Muscle layer of colon (tissue), 2 donors: ENCODE measurements at regions not wholly inside any gene's neighbourhood (a gene's known extent, or its start where the extent isn't known, plus 50 kb on each side); places are given as distances from the start of the nearest gene placed in this dataset.

Source experiments
- H3K27ac ChIP-seq: one replicate; pipeline ENCODE4 v1.7.0; 2013; ENCODE audit warnings: low read depth, mild to moderate bottlenecking, low read length, moderate library complexity
- H3K27me3 ChIP-seq, 2 donors: one replicate each; pipeline ENCODE4 v1.7.0; 2013; ENCODE audit warnings: low read length in 2 of 2, mild to moderate bottlenecking in 2 of 2; ENCODE audit not compliant: insufficient read depth in 2 of 2, control insufficient read depth in 1 of 2
- H3K36me3 ChIP-seq: one replicate; pipeline ENCODE4 v1.7.0; 2013; ENCODE audit warnings: mild to moderate bottlenecking, low read length; ENCODE audit not compliant: insufficient read depth
- H3K4me1 ChIP-seq: one replicate; pipeline ENCODE4 v1.7.0; 2013; ENCODE audit warnings: mild to moderate bottlenecking, low read length; ENCODE audit not compliant: insufficient read depth
- H3K4me3 ChIP-seq, 2 donors: one replicate each; pipeline ENCODE4 v1.7.0; 2013; ENCODE audit warnings: low read length in 2 of 2, low read depth in 1 of 2, mild to moderate bottlenecking in 1 of 2, moderate library complexity in 1 of 2
- H3K9ac ChIP-seq: one replicate; pipeline ENCODE4 v1.7.0; 2013; ENCODE audit warnings: low read length
- H3K9me3 ChIP-seq: one replicate; pipeline ENCODE4 v1.7.0; 2013; ENCODE audit warnings: mild to moderate bottlenecking, low read length
- donor health status: abdominal sarcoma.
- donor health status: Adenocarcinoma of cecum.

GRCh38 chr16:54647725-54648221 is 282.9 kb upstream of the IRX5 start:
- H3K36me3 ChIP-seq: no peaks in the 10 kb centered on the region
- H3K9ac ChIP-seq: no peak overlapping the region
- H3K27me3 ChIP-seq: no peaks in the 10 kb centered on the region
- no peak overlapping the region for H3K4me3 ChIP-seq
- H3K9me3 ChIP-seq: no peaks in the 10 kb centered on the region
- H3K27ac ChIP-seq: no peak overlapping the region
- H3K4me1 ChIP-seq: no peaks in the 10 kb centered on the region

GRCh38 chr16:54647216-54647615 is 283.4 kb upstream of the IRX5 start:
- H3K4me1 ChIP-seq: no peaks in the 10 kb centered on the region
- H3K4me3 ChIP-seq: no peak overlapping the region

GRCh38 chr16:54645345-54645744 is 285.3 kb upstream of the IRX5 start:
- H3K9me3 ChIP-seq: no peaks in the 10 kb centered on the region
- H3K27me3 ChIP-seq: no peaks in the 10 kb centered on the region
- H3K27ac ChIP-seq: no peak overlapping the region
- no peaks in the 10 kb centered on the region for H3K36me3 ChIP-seq
- no peak overlapping the region for H3K9ac ChIP-seq
- no peak overlapping the region for H3K4me3 ChIP-seq
- no peaks in the 10 kb centered on the region for H3K4me1 ChIP-seq

More at GRCh38 chr16:54647216-54647615, 283.4 kb upstream of the IRX5 start:
- no peaks in the 10 kb centered on the region for H3K36me3 ChIP-seq
- H3K9me3 ChIP-seq: no peaks in the 10 kb centered on the region
- H3K27me3 ChIP-seq: no peaks in the 10 kb centered on the region
- H3K27ac ChIP-seq: no peak overlapping the region
- H3K9ac ChIP-seq: no peak overlapping the region

- H3K27ac ChIP-seq: no peak overlapping the region
- H3K27me3 ChIP-seq: no peaks in the 10 kb centered on the region
- no peaks in the 10 kb centered on the region for H3K9me3 ChIP-seq
- H3K9ac ChIP-seq: no peak overlapping the region
- no peak overlapping the region for H3K4me3 ChIP-seq
- H3K4me1 ChIP-seq: no peaks in the 10 kb centered on the region
- no peaks in the 10 kb centered on the region for H3K36me3 ChIP-seq
Measured at GRCh38 chr16:54636221-54636793, 294.4 kb upstream of the IRX5 start.

GRCh38 chr16:54633943-54634362 is 296.7 kb upstream of the IRX5 start:
- H3K27ac ChIP-seq: no peak overlapping the region
- H3K27me3 ChIP-seq: no peaks in the 10 kb centered on the region
- H3K36me3 ChIP-seq: no peaks in the 10 kb centered on the region
- H3K9ac ChIP-seq: no peak overlapping the region
- no peaks in the 10 kb centered on the region for H3K4me1 ChIP-seq
- H3K4me3 ChIP-seq: no peak overlapping the region
- H3K9me3 ChIP-seq: no peaks in the 10 kb centered on the region

- Histone ChIP-seq H3K27me3 (no peaks in the 10 kb centered on the region), H3K4me1 (no peaks in the 10 kb centered on the region), H3K27ac (no peak overlapping the region), H3K9me3 (no peaks in the 10 kb centered on the region), H3K36me3 (no peaks in the 10 kb centered on the region), H3K4me3 (no peak overlapping the region), H3K9ac (no peak overlapping the region)
Measured at GRCh38 chr16:54632322-54633220, 298.1 kb upstream of the IRX5 start.

- no peak overlapping the region for H3K27ac ChIP-seq
- H3K9me3 ChIP-seq: no peaks in the 10 kb centered on the region
- no peak overlapping the region for H3K9ac ChIP-seq
- no peaks in the 10 kb centered on the region for H3K27me3 ChIP-seq
- no peak overlapping the region for H3K4me3 ChIP-seq
- H3K36me3 ChIP-seq: no peaks in the 10 kb centered on the region
- no peaks in the 10 kb centered on the region for H3K4me1 ChIP-seq
Measured at GRCh38 chr16:54631782-54632181, 298.9 kb upstream of the IRX5 start.

- Histone ChIP-seq H3K9me3 (no peaks in the 10 kb centered on the region), H3K27me3 (no peaks in the 10 kb centered on the region), H3K9ac (no peak overlapping the region), H3K36me3 (no peaks in the 10 kb centered on the region), H3K27ac (no peak overlapping the region), H3K4me1 (no peaks in the 10 kb centered on the region), H3K4me3 (no peak overlapping the region)
Measured at GRCh38 chr16:54630284-54630967, 300.2 kb upstream of the IRX5 start.

GRCh38 chr16:54628796-54629625 is 301.7 kb upstream of the IRX5 start:
- Histone ChIP-seq H3K9me3 (no peaks in the 10 kb centered on the region), H3K36me3 (no peaks in the 10 kb centered on the region), H3K9ac (no peak overlapping the region), H3K27ac (no peak overlapping the region), H3K4me3 (no peak overlapping the region), H3K4me1 (no peaks in the 10 kb centered on the region), H3K27me3 (no peaks in the 10 kb centered on the region)

GRCh38 chr16:54627616-54628015 is 303.0 kb upstream of the IRX5 start:
- H3K9me3 ChIP-seq: no peaks in the 10 kb centered on the region
- H3K9ac ChIP-seq: no peak overlapping the region
- no peak overlapping the region for H3K4me3 ChIP-seq
- H3K27me3 ChIP-seq: no peaks in the 10 kb centered on the region
- no peak overlapping the region for H3K27ac ChIP-seq
- no peaks in the 10 kb centered on the region for H3K36me3 ChIP-seq
- H3K4me1 ChIP-seq: no peaks in the 10 kb centered on the region

- Histone ChIP-seq H3K9ac (no peak overlapping the region), H3K4me3 (no peak overlapping the region), H3K9me3 (no peaks in the 10 kb centered on the region), H3K36me3 (no peaks in the 10 kb centered on the region), H3K27ac (no peak overlapping the region), H3K27me3 (no peaks in the 10 kb centered on the region), H3K4me1 (no peaks in the 10 kb centered on the region)
Measured at GRCh38 chr16:54623636-54624035, 307.0 kb upstream of the IRX5 start.
